Mesodermal cell (in vitro differentiated cells): ENCODE measurements at regions not wholly inside any gene's neighbourhood (a gene's known extent, or its start where the extent isn't known, plus 50 kb on each side); places are given as distances from the start of the nearest gene placed in this dataset.

Experiments
- H3K27ac ChIP-seq: 2 replicates; pipeline ENCODE4 v1.7.0; 2013; ENCODE audit warnings: mild to moderate bottlenecking, low read depth, low read length, moderate library complexity; ENCODE audit not compliant: severe bottlenecking
- H3K36me3 ChIP-seq: 2 replicates; pipeline ENCODE4 v1.7.1; 2013; ENCODE audit warnings: mild to moderate bottlenecking, low read length, moderate library complexity; ENCODE audit not compliant: control insufficient read depth, insufficient read depth
- H3K4me1 ChIP-seq: one replicate; pipeline ENCODE4 v1.7.1; 2013; ENCODE audit warnings: mild to moderate bottlenecking, low read length; ENCODE audit not compliant: insufficient read depth, control insufficient read depth, poor library complexity, severe bottlenecking
- H3K4me3 ChIP-seq: 2 replicates; pipeline ENCODE4 v1.7.0; 2013; ENCODE audit warnings: low read length, control low read depth, mild to moderate bottlenecking; ENCODE audit not compliant: insufficient read depth, poor library complexity, severe bottlenecking; ENCODE audit errors: extremely low read depth
- H3K9me3 ChIP-seq: 2 replicates; pipeline ENCODE4 v1.7.1; 2013; ENCODE audit warnings: mild to moderate bottlenecking, low read length, moderate library complexity; ENCODE audit not compliant: control insufficient read depth
- WGBS, 2 experiments: methylation state at CpG; one replicate each; pipeline ENCODE4 v1.1.5; 2013; ENCODE audit warnings: missing lambda C conversion rate in 2 of 2; ENCODE audit not compliant: insufficient coverage in 2 of 2; 5-methylcytosine and 5-hydroxymethylcytosine counted together

- H3K27ac ChIP-seq, result no peak overlapping the region
- H3K9me3 ChIP-seq, result no peaks in the 10 kb centered on the region
- H3K4me1 ChIP-seq, result no peaks in the 10 kb centered on the region
- H3K4me3 ChIP-seq, result no peak overlapping the region
- 100% methylated on average over 1 of the region's 2 CpGs for WGBS, 2 experiments
- no peaks in the 10 kb centered on the region for H3K36me3 ChIP-seq
Observed at GRCh38 chr11:122494221-122494620, 161.3 kb upstream of the UBASH3B start.

GRCh38 chr11:122491509-122491908, 164.0 kb upstream of the UBASH3B start:
- Histone ChIP-seq H3K4me3 (no peak overlapping the region), H3K36me3 (no peaks in the 10 kb centered on the region), H3K9me3 (no peaks in the 10 kb centered on the region), H3K4me1 (no peaks in the 10 kb centered on the region), H3K27ac (no peak overlapping the region)
- WGBS, 2 experiments, result no CpG with 5 or more reads among the region's 3 CpGs

DNA sequence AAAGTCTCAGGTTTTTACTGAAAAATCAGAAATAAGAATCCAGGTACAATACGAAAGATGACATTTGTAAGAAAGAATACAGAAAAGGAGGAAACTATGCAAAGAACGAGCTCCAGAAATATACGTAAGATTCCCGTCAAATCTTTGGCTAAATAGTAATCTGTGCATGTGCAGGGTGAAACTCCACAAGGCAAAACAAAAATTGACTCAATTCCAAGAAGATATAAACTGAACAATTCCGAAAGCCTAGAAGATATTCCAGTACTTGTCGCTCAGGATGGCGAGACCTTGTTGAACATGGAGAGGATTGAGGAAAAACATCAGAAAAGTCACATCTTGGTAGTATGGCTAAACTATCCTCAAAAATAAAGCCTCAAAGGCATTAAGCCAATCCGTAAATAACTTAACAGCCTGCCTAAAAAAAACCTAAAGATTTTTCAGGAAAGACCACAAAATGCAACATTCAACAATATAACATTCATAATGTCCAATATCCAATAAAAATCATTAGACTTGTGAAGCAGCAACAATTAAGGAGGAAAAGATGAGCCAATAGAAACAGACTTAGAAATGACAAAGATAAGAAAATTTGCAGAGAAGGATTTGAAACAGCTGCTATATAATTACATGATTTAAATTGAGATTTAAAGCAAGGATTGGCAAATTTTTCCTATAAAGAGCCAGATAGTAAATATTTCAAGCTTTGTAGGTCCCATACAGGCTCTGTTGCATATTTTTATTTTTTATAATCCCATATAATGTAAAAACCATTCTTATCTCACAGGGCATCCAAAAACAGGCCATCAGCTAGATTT, 166.4 kb upstream of the UBASH3B start:
- H3K4me1 ChIP-seq, result no peaks in the 10 kb centered on the region
- H3K27ac ChIP-seq, result no peak overlapping the region
- H3K9me3 ChIP-seq, result no peaks in the 10 kb centered on the region
- H3K36me3 ChIP-seq, result no peaks in the 10 kb centered on the region
- WGBS, 2 experiments, result 93 to 94% methylated on average over 3 to 5 of the region's 8 CpGs
- H3K4me3 ChIP-seq, result no peak overlapping the region

GRCh38 chr11:122487669-122488068, 167.9 kb upstream of the UBASH3B start:
- no peak overlapping the region for H3K27ac ChIP-seq
- no peaks in the 10 kb centered on the region for H3K4me1 ChIP-seq
- no peaks in the 10 kb centered on the region for H3K36me3 ChIP-seq
- 89 to 92% methylated on average over 1 of the region's 3 CpGs for WGBS, 2 experiments
- H3K4me3 ChIP-seq, result no peak overlapping the region
- H3K9me3 ChIP-seq, result no peaks in the 10 kb centered on the region

GRCh38 chr11:122486793-122487495, 168.6 kb upstream of the UBASH3B start:
- WGBS, 2 experiments, result 82 to 94% methylated on average over 3 to 4 of the region's 5 CpGs
- Histone ChIP-seq H3K27ac (no peak overlapping the region), H3K9me3 (no peaks in the 10 kb centered on the region), H3K4me3 (no peak overlapping the region), H3K4me1 (no peaks in the 10 kb centered on the region), H3K36me3 (no peaks in the 10 kb centered on the region)

- Histone ChIP-seq H3K4me1 (no peaks in the 10 kb centered on the region), H3K4me3 (no peak overlapping the region), H3K9me3 (no peaks in the 10 kb centered on the region), H3K27ac (no peak overlapping the region), H3K36me3 (no peaks in the 10 kb centered on the region)
- 93 to 100% methylated on average over 1 to 2 of the region's 2 CpGs for WGBS, 2 experiments
Observed at GRCh38 chr11:122478986-122479385, 176.5 kb upstream of the UBASH3B start.

- Histone ChIP-seq H3K9me3 (no peaks in the 10 kb centered on the region), H3K4me1 (no peaks in the 10 kb centered on the region)
- WGBS, 2 experiments, result 66 to 91% methylated on average over 2 of the region's 2 CpGs
Observed at GRCh38 chr11:122468965-122469364, 186.6 kb upstream of the UBASH3B start.

GRCh38 chr11:122463530-122463929, 192.0 kb upstream of the UBASH3B start:
- Histone ChIP-seq H3K36me3 (no peaks in the 10 kb centered on the region), H3K9me3 (peaks cover 3% of the 10 kb centered on the region), H3K4me3 (no peak overlapping the region), H3K27ac (no peak overlapping the region), H3K4me1 (no peaks in the 10 kb centered on the region)

More at GRCh38 chr11:122468965-122469364, 186.6 kb upstream of the UBASH3B start:
- Histone ChIP-seq H3K4me3 (no peak overlapping the region), H3K36me3 (no peaks in the 10 kb centered on the region), H3K27ac (no peak overlapping the region)

GRCh38 chr11:122459064-122459463, 196.5 kb upstream of the UBASH3B start:
- H3K36me3 ChIP-seq, result no peaks in the 10 kb centered on the region
- no peaks in the 10 kb centered on the region for H3K4me1 ChIP-seq
- WGBS, 2 experiments, result no CpG with 5 or more reads among the region's 3 CpGs
- H3K27ac ChIP-seq, result no peak overlapping the region
- peaks cover 3% of the 10 kb centered on the region for H3K9me3 ChIP-seq
- H3K4me3 ChIP-seq, result no peak overlapping the region

GRCh38 chr11:122453586-122453985, 201.9 kb upstream of the UBASH3B start:
- Histone ChIP-seq H3K9me3 (no peaks in the 10 kb centered on the region), H3K27ac (no peak overlapping the region), H3K36me3 (no peaks in the 10 kb centered on the region), H3K4me3 (no peak overlapping the region), H3K4me1 (no peaks in the 10 kb centered on the region)
- 100% methylated on average over 1 of the region's 2 CpGs; no CpG with 5 or more reads in 1 of the 2 experiments for WGBS, 2 experiments

DNA sequence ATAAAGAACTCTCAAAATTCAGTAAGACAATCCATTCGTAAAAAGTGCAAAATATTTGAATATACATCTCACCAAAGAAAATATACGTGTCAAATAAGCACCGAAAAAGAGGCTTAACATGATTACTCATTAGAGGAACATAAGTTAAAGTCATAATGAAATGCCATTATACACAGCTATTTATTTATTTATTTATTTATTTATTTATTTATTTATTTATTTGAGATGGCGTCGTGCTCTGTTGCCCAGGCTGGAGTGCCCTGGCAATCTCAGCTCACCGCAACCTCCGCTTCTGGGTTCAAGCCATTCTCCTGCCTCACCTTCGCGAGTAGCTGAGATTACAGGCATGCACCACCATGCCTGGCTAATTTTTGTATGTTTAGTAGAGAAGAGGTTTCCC, 203.6 kb upstream of the UBASH3B start:
- H3K27ac ChIP-seq, result no peak overlapping the region
- H3K4me3 ChIP-seq, result no peak overlapping the region
- no peaks in the 10 kb centered on the region for H3K4me1 ChIP-seq
- no peaks in the 10 kb centered on the region for H3K36me3 ChIP-seq
- 95 to 100% methylated on average over 4 to 7 of the region's 9 CpGs for WGBS, 2 experiments
- no peaks in the 10 kb centered on the region for H3K9me3 ChIP-seq
